ENCODE measurements at regions not wholly inside any gene's neighbourhood (a gene's known extent, or its start where the extent isn't known, plus 50 kb on each side); places are given as distances from the start of the nearest gene placed in this dataset.

- H3K4me3 ChIP-seq (ENCODE audit: low read depth, low read length), result no peak overlapping the region
- DNase-seq (ENCODE audit: low read depth), result no peak
- TF ChIP-seq CTCF (IDR thresholded peaks at IDR 0.05; ENCODE audit: insufficient read depth, low read depth, low read length, missing control alignments), result no peak
Observed at GRCh38 chr9:111258875-111259271, 71.2 kb downstream of the OR2K2 start.

- no peak for DNase-seq (ENCODE audit: low read depth)
- no peak overlapping the region for H3K4me3 ChIP-seq (ENCODE audit: low read depth, low read length)
- no peak for TF ChIP-seq CTCF (IDR thresholded peaks at IDR 0.05; ENCODE audit: insufficient read depth, low read depth, low read length, missing control alignments)
Observed at GRCh38 chr9:111258209-111258874, 71.7 kb downstream of the OR2K2 start.

- H3K4me3 ChIP-seq (ENCODE audit: low read depth, low read length), result no peak overlapping the region
- DNase-seq (ENCODE audit: low read depth), result no peak
- TF ChIP-seq CTCF (IDR thresholded peaks at IDR 0.05; ENCODE audit: insufficient read depth, low read depth, low read length, missing control alignments), result no peak
Observed at GRCh38 chr9:111253742-111254437, 76.1 kb downstream of the OR2K2 start.

DNA sequence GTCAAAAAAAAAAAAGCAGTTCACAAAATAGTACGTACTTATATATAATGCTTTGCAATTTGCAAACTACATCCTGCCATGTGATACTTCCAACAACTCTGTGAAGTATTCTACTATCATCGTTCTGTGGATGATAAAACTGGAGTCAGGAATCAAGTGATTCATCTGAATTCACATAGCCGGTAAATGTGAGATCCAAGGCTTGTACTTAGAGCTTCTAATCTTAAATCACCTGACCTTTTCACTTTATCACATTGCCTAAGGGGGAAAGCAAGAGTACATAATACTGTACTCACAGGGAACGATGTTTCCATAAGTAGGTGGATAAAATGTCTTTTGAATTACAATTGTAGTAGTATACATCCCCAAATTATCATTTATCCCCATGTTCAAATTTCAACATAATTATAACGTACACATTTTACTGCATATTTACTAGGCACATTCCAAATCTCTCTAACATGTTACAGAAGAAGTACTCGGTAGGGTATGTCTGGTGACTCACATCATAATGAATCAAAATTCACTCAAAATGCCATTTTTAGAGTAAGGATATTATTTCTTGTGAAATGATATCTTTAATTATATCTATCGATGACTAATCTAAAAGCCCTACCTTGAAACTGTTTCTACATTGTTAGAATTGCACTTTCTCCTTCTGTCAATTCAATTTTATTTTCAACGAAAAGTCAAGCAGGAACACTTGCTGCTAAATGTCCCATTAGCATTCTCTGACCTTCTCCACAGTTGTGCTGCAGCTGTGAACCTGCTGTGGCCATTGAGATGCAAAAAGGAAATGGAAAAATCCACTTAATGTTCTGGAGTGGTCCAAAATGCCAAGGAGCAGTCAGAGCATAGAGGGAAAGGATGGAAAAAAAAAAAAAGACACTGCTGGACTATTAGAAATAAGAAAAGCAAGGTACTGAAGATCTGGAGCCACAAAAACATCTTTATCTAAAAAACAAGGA, 78.9 kb downstream of the OR2K2 start:
- no peak for TF ChIP-seq CTCF (IDR thresholded peaks at IDR 0.05; ENCODE audit: insufficient read depth, low read depth, low read length, missing control alignments)
- H3K4me3 ChIP-seq (ENCODE audit: low read depth, low read length), result no peak overlapping the region
- no peak for DNase-seq (ENCODE audit: low read depth)

DNA sequence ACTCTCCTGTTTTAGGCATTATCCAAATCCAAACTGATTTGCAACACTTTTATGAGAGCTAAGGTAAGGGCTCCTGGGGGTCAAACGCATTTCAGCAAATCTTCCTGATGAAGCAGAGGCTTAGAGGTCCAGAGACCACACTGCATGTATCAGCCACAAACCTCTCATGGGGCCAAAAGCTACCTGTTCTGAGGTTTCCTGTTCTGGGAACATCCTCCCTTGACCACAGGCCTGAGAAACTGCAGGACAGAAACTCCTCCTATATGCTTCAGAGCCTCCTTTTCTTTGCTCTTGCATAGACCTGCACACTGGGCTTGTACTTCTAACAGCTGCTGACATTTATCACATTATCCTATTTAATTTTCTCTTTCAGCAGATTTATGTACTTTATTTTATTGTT, 92.6 kb downstream of the OR2K2 start:
- DNase-seq (ENCODE audit: low read depth), result peak; percentile 75
- no peak overlapping the region for H3K4me3 ChIP-seq (ENCODE audit: low read depth, low read length)
- no peak for TF ChIP-seq CTCF (IDR thresholded peaks at IDR 0.05; ENCODE audit: insufficient read depth, low read depth, low read length, missing control alignments)

DNA sequence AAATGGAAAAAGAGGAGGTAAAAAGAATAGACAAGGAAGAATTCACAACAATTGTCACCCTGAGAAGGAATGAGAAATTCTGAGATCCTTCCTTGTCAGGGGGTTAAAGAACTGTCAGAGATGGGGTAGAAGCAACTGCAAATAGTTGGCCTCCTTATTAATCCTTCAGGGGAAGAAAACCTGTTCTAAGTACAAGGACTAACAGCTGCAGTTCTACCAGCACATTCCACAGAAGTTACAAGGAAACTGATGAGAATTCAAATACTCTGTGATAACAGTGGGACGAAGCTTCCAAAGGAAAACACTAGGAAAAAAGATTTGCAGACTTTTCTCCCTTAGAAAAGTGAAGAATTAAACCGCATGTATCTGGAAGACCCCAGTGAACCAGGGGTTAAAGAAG, 93.7 kb downstream of the OR2K2 start:
- no peak for TF ChIP-seq CTCF (IDR thresholded peaks at IDR 0.05; ENCODE audit: insufficient read depth, low read depth, low read length, missing control alignments)
- H3K4me3 ChIP-seq (ENCODE audit: low read depth, low read length), result no peak overlapping the region
- DNase-seq (ENCODE audit: low read depth), result no peak

Data from GM12865 (cell line).